ENCODE measurements at regions not wholly inside any gene's neighbourhood (a gene's known extent, or its start where the extent isn't known, plus 50 kb on each side); places are given as distances from the start of the nearest gene placed in this dataset.

GRCh38 chr12:115137812-115138521 is 454.0 kb upstream of the TBX3 start (continued):
- TF ChIP-seq, protein P1, sequence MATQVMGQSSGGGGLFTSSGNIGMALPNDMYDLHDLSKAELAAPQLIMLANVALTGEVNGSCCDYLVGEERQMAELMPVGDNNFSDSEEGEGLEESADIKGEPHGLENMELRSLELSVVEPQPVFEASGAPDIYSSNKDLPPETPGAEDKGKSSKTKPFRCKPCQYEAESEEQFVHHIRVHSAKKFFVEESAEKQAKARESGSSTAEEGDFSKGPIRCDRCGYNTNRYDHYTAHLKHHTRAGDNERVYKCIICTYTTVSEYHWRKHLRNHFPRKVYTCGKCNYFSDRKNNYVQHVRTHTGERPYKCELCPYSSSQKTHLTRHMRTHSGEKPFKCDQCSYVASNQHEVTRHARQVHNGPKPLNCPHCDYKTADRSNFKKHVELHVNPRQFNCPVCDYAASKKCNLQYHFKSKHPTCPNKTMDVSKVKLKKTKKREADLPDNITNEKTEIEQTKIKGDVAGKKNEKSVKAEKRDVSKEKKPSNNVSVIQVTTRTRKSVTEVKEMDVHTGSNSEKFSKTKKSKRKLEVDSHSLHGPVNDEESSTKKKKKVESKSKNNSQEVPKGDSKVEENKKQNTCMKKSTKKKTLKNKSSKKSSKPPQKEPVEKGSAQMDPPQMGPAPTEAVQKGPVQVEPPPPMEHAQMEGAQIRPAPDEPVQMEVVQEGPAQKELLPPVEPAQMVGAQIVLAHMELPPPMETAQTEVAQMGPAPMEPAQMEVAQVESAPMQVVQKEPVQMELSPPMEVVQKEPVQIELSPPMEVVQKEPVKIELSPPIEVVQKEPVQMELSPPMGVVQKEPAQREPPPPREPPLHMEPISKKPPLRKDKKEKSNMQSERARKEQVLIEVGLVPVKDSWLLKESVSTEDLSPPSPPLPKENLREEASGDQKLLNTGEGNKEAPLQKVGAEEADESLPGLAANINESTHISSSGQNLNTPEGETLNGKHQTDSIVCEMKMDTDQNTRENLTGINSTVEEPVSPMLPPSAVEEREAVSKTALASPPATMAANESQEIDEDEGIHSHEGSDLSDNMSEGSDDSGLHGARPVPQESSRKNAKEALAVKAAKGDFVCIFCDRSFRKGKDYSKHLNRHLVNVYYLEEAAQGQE (IDR thresholded peaks at IDR 0.05; ENCODE audit: borderline replicate concordance): peak; percentile 38
- TF ChIP-seq, protein P1 (CRISPR knock-in tag; IDR thresholded peaks at IDR 0.05; ENCODE audit: low read depth): no peak
- no peak for TF ChIP-seq NR2C2 (CRISPR knock-in tag; IDR thresholded peaks at IDR 0.05)
- TF ChIP-seq NR2C2 (tag; IDR thresholded peaks at IDR 0.05): peak; percentile 92
- TF ChIP-seq USF2 (CRISPR knock-in tag; IDR thresholded peaks at IDR 0.05): peak; percentile 96
- TF ChIP-seq TFAP4 (CRISPR knock-in tag; IDR thresholded peaks at IDR 0.05; ENCODE audit: borderline replicate concordance): no peak
- peak; percentile 61 for TF ChIP-seq FOS (IDR thresholded peaks at IDR 0.05; ENCODE audit: extremely low read depth, insufficient read length)
- no peak for TF ChIP-seq ZZZ3 (IDR thresholded peaks at IDR 0.05)
- no peak for TF ChIP-seq TAF1 (IDR thresholded peaks at IDR 0.05; ENCODE audit: control insufficient read depth, extremely low read depth, insufficient read depth, low read length, severe bottlenecking)

Measured in K562 (cell line).